ENCODE measurements at regions not wholly inside any gene's neighbourhood (a gene's known extent, or its start where the extent isn't known, plus 50 kb on each side); places are given as distances from the start of the nearest gene placed in this dataset.
"Not testable (repeated sequence)": the region's sequence is repeated elsewhere in the genome, so short reads cannot be mapped to it uniquely, and the experiment has no call there.

- in situ Hi-C loops (cut with MboI; ENCODE audit: low pct_ligation_motif_present in 1 of 4, low pct_unique_long_range_greater_than_20kb in 1 of 4, low sequenced_read_pairs in 3 of 4), result no loop called here
- H3K27ac ChIP-seq, result no peak overlapping the region
- no peaks in the 10 kb centered on the region for H3K9me3 ChIP-seq
- H3K27me3 ChIP-seq, result no peaks in the 10 kb centered on the region
- DNase-seq, result no peak
- TF ChIP-seq POLR2A (IDR thresholded peaks at IDR 0.05) (no peak), EP300 (IDR thresholded peaks at IDR 0.05; ENCODE audit: low read depth) (no peak), CTCF (IDR thresholded peaks at IDR 0.05) (no peak), POLR2AphosphoS5 (IDR thresholded peaks at IDR 0.05) (no peak)
- WGBS, 2 donors (ENCODE audit: low coverage in 1 of 2), result 82 to 100% methylated on average over 1 to 9 of the region's 9 CpGs
- no peaks in the 10 kb centered on the region for H3K36me3 ChIP-seq
- intact Hi-C loops (cut with DNase I; ENCODE audit: low total_unique reads), result no loop called here
- H3K4me1 ChIP-seq, result no peaks in the 10 kb centered on the region
- H3K4me3 ChIP-seq, result no peak overlapping the region
Observed at GRCh38 chr7:36058020-36058592, 94.9 kb upstream of the EEPD1 start.

GRCh38 chr7:36060388-36060787 lies 92.7 kb upstream of the EEPD1 start:
- H3K36me3 ChIP-seq; H3K27ac ChIP-seq; H3K27me3 ChIP-seq; H3K9me3 ChIP-seq; DNase-seq; intact Hi-C loops (cut with DNase I; ENCODE audit: low total_unique reads); in situ Hi-C loops (cut with MboI; ENCODE audit: low pct_ligation_motif_present in 1 of 4, low pct_unique_long_range_greater_than_20kb in 1 of 4, low sequenced_read_pairs in 3 of 4); H3K4me1 ChIP-seq; H3K4me3 ChIP-seq: not testable (repeated sequence)
- WGBS, 2 donors (ENCODE audit: low coverage in 1 of 2), result 88 to 92% methylated on average over 4 to 11 of the region's 11 CpGs

DNA sequence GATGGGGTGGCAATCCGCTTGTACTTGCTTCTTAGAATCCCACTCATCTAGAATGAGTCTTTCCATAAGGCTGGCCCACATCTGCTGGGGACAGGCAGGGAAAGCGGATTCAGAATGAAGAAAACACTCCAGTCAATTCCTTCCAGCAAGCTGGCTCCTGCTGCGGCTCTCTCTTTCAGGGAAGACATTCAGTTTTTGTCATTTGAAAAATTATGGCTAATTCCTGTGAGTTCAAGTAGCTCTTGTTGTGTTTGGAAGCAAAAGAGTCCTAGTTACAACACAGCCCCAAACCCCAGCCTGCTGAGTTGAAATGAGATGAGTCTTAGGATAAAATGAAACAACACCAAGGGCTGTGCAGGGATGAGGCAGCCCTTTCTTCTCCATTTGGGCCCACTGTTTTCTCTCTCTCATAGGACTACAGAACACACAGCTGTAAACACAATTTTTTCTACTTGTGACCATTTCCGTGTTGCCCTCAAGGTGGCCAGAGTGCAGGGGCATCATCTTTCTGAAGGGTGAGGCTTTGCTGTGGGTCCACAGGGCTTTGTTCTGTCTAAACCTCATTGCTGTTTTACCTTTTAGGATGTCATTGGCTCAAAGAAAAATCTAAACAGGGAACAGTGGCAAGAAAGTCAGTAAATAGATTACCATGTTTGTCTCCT lies 90.8 kb upstream of the EEPD1 start:
- H3K4me1 ChIP-seq, result no peaks in the 10 kb centered on the region
- no peak overlapping the region for H3K27ac ChIP-seq
- in situ Hi-C loops (cut with MboI; ENCODE audit: low pct_ligation_motif_present in 1 of 4, low pct_unique_long_range_greater_than_20kb in 1 of 4, low sequenced_read_pairs in 3 of 4) (no loop called here), intact Hi-C loops (cut with DNase I; ENCODE audit: low total_unique reads) (no loop called here)
- no peak for DNase-seq
- no peak for TF ChIP-seq CTCF (IDR thresholded peaks at IDR 0.05)
- no peak for TF ChIP-seq POLR2AphosphoS5 (IDR thresholded peaks at IDR 0.05)
- no peak for TF ChIP-seq POLR2A (IDR thresholded peaks at IDR 0.05)
- no peak for TF ChIP-seq EP300 (IDR thresholded peaks at IDR 0.05; ENCODE audit: low read depth)
- no peak overlapping the region for H3K4me3 ChIP-seq
- no peaks in the 10 kb centered on the region for H3K36me3 ChIP-seq
- H3K9me3 ChIP-seq, result no peaks in the 10 kb centered on the region
- 58 to 77% methylated on average over 3 to 4 of the region's 4 CpGs for WGBS, 2 donors (ENCODE audit: low coverage in 1 of 2)
- H3K27me3 ChIP-seq, result no peaks in the 10 kb centered on the region

GRCh38 chr7:36064676-36065075 lies 88.4 kb upstream of the EEPD1 start:
- DNase-seq, result no peak
- 88 to 100% methylated on average over 1 to 3 of the region's 3 CpGs for WGBS, 2 donors (ENCODE audit: low coverage in 1 of 2)
- H3K9me3 ChIP-seq, result no peaks in the 10 kb centered on the region
- TF ChIP-seq EP300 (IDR thresholded peaks at IDR 0.05; ENCODE audit: low read depth) (no peak), CTCF (IDR thresholded peaks at IDR 0.05) (no peak), POLR2A (IDR thresholded peaks at IDR 0.05) (no peak), POLR2AphosphoS5 (IDR thresholded peaks at IDR 0.05) (no peak)
- in situ Hi-C loops (cut with MboI; ENCODE audit: low pct_ligation_motif_present in 1 of 4, low pct_unique_long_range_greater_than_20kb in 1 of 4, low sequenced_read_pairs in 3 of 4), result no loop called here
- no peaks in the 10 kb centered on the region for H3K27me3 ChIP-seq
- intact Hi-C loops (cut with DNase I; ENCODE audit: low total_unique reads), result no loop called here
- no peaks in the 10 kb centered on the region for H3K4me1 ChIP-seq
- H3K36me3 ChIP-seq, result no peaks in the 10 kb centered on the region
- no peak overlapping the region for H3K4me3 ChIP-seq
- no peak overlapping the region for H3K27ac ChIP-seq

- H3K27ac ChIP-seq; H3K27me3 ChIP-seq; H3K36me3 ChIP-seq; in situ Hi-C loops (cut with MboI; ENCODE audit: low pct_ligation_motif_present in 1 of 4, low pct_unique_long_range_greater_than_20kb in 1 of 4, low sequenced_read_pairs in 3 of 4); H3K4me3 ChIP-seq; intact Hi-C loops (cut with DNase I; ENCODE audit: low total_unique reads); H3K9me3 ChIP-seq; H3K4me1 ChIP-seq; DNase-seq: not testable (repeated sequence)
- 76 to 88% methylated on average over 4 to 10 of the region's 10 CpGs for whole genome bisulfite sequencing, 2 donors (ENCODE audit: low coverage in 1 of 2)
Observed at GRCh38 chr7:36065563-36066342, 87.3 kb upstream of the EEPD1 start.
